Activated naive CD4-positive, alpha-beta T cell treated with anti-CD3 and anti-CD28 coated beads, Interleukin-2, amount 50 U/mL, for 24 hours (primary cell): ENCODE measurements at regions not wholly inside any gene's neighbourhood (a gene's known extent, or its start where the extent isn't known, plus 50 kb on each side); places are given as distances from the start of the nearest gene placed in this dataset.

ENCODE experiments used
- H3K27ac Mint-ChIP-seq: one replicate; pipeline ENCODE4 v1.8.0; 2021; ENCODE audit warnings: mild to moderate bottlenecking, mixed read lengths
- H3K27me3 Mint-ChIP-seq: one replicate; pipeline ENCODE4 v1.8.0; 2021; ENCODE audit warnings: mixed read lengths
- H3K36me3 Mint-ChIP-seq: one replicate; pipeline ENCODE4 v1.8.0; 2021; ENCODE audit warnings: mixed read lengths
- H3K4me1 Mint-ChIP-seq: one replicate; pipeline ENCODE4 v1.8.0; 2021; ENCODE audit warnings: mixed read lengths
- H3K4me3 Mint-ChIP-seq: one replicate; pipeline ENCODE4 v1.8.0; 2021; ENCODE audit warnings: mild to moderate bottlenecking, mixed read lengths
- H3K9me3 Mint-ChIP-seq: one replicate; pipeline ENCODE4 v1.8.0; 2021; ENCODE audit warnings: mixed read lengths

DNA sequence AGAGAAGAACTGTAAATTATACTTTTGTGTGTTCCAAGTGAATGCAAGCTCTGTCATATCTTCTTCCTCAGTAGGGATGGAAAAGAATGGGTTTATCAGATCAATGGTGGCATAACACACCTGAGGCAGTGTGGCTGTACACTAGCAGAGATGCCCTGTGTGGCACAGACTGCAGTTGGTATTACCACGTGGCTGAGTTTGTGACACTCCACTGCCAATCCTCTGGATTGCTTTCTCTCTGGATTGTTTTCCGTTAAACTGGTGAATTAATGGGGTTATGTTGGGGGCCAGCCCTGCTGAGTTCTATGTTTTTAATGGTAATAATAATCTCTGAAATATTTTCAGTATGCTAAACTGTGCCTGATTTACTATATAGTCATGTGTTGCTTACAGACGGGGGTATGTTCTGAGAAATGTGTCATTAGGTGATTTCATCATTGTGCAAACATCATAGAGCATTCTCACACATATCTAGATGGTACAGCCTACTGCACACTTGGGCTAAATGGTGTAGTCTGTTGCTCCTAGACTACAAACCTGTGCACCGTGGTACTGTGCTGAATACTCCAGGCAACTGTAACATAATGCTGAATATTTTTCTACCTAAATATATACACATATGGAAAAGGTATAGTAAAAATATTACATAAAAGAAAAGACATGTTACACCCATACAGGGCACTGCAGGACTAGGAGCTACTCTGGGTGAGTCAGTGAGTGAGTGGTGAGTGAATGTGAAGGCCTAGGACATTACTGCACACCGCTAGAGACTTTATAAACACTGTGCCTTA lies 84.7 kb upstream of the ST6GAL2 start:
- Mint-ChIP-seq H3K4me1 (no peaks in the 10 kb centered on the region), H3K4me3 (no peak overlapping the region), H3K27me3 (no peaks in the 10 kb centered on the region), H3K27ac (no peak overlapping the region), H3K9me3 (peaks cover 5% of the 10 kb centered on the region), H3K36me3 (no peaks in the 10 kb centered on the region)

DNA sequence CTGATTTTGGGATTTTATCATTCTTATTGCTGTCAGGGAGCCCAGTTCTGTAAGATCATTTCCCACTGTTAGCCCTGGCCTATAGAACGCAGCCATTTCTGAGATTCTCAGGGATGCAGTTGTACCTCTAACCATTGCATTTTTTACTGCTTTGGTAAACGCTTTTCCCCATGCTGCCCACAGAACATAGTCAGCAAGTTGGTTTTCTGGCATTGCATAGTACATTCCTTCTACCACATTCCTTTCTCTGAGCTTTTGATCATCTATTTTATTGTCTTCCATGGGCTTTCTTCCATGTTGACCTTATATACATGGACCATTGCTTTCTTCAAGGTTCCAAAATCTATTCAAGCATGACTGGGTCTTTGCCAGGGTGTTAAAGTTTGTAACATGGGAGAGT lies 86.8 kb upstream of the ST6GAL2 start:
- Mint-ChIP-seq H3K4me3 (no peak overlapping the region), H3K36me3 (no peaks in the 10 kb centered on the region), H3K9me3 (peaks cover 5% of the 10 kb centered on the region), H3K27ac (no peak overlapping the region), H3K27me3 (no peaks in the 10 kb centered on the region), H3K4me1 (no peaks in the 10 kb centered on the region)

DNA sequence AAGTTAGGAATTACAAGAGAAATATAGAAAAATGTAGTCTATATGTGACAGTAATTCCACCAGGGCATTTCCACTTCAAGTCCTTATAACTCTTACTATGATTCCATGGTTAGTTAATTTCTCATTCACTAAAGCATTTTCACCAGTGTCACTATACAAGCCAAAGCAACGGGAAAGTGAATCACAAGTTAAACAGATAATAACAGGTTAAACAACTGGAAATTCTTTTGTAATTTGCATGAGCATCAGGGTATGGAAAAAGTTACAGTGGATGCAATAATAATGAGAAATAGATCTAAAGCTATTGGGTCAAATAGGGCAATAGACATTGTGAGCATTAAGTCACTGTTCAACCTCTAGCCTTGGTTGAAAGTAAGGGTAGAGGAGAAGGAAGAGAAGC lies 88.9 kb upstream of the ST6GAL2 start:
- Mint-ChIP-seq H3K9me3 (peaks cover 3% of the 10 kb centered on the region), H3K4me1 (no peaks in the 10 kb centered on the region), H3K4me3 (no peak overlapping the region), H3K27me3 (no peaks in the 10 kb centered on the region), H3K36me3 (no peaks in the 10 kb centered on the region), H3K27ac (no peak overlapping the region)

DNA sequence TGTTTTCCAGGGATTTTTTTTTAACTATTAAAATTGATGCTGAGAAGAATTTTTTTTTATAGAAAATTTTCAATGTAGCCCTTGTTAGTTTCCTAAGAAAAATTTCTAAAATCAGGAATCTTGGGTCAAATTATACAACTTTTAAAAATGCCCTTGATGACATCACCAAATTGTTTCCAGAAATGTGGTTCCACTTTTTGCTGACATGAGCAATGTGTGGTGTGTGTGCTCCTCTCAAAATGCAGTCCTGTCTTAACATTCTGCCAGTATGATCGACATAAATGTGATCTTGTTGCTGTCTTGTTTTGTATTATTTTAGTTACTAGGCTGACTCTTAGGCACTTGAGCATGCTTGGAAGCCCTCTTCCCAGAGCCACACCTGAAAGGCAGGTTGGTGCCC lies 89.7 kb upstream of the ST6GAL2 start:
- H3K27me3 Mint-ChIP-seq = no peaks in the 10 kb centered on the region
- H3K9me3 Mint-ChIP-seq = no peaks in the 10 kb centered on the region

DNA sequence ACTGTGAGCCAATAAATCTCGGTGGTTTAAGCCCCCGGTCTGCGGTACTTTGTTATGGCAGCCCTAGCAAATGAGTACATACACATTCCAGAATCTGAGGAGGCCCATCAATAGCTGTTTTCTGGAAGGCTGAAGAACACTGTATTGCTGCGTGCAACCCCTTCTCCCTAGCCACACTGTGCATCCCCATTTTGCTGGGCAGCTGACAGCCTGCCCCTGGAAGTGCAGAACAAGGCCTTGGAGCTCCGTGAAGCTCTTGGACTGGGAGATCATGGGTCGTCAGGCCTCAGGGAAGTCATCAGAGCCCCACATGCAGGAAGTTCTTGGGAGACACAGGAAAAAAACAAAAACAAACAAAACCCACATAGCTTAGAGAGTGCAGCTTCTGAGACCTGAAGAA lies 90.6 kb upstream of the ST6GAL2 start:
- H3K4me1 Mint-ChIP-seq = no peaks in the 10 kb centered on the region
- H3K27ac Mint-ChIP-seq = no peak overlapping the region
- H3K4me3 Mint-ChIP-seq = no peak overlapping the region
- H3K36me3 Mint-ChIP-seq = no peaks in the 10 kb centered on the region
- no peaks in the 10 kb centered on the region for H3K27me3 Mint-ChIP-seq
- no peaks in the 10 kb centered on the region for H3K9me3 Mint-ChIP-seq

More for the DNA sequence above, 89.7 kb upstream of the ST6GAL2 start:
- Mint-ChIP-seq H3K36me3 (no peaks in the 10 kb centered on the region), H3K4me3 (no peak overlapping the region), H3K4me1 (no peaks in the 10 kb centered on the region), H3K27ac (no peak overlapping the region)

DNA sequence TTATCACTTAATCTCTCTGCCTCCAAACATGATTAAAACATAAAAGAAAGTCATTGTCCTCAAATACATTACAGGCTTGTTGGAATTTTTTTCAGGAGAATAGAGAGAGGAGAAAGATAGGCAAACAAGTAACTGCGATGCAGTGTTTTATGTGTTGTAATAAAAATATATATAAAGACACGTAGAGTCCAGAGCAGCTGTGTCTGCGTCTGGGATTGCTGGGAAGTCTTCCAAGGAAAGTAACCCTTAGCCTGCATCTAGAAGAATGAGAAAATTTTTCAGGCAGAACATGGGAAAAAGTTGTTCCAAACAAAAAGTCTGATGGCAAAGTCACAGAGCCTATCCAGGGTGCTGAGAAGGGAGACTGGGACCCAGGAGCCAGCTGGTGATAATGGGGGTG lies 91.8 kb upstream of the ST6GAL2 start:
- Mint-ChIP-seq H3K27ac (no peak overlapping the region), H3K4me3 (no peak overlapping the region), H3K36me3 (no peaks in the 10 kb centered on the region), H3K9me3 (no peaks in the 10 kb centered on the region), H3K4me1 (no peaks in the 10 kb centered on the region), H3K27me3 (no peaks in the 10 kb centered on the region)

DNA sequence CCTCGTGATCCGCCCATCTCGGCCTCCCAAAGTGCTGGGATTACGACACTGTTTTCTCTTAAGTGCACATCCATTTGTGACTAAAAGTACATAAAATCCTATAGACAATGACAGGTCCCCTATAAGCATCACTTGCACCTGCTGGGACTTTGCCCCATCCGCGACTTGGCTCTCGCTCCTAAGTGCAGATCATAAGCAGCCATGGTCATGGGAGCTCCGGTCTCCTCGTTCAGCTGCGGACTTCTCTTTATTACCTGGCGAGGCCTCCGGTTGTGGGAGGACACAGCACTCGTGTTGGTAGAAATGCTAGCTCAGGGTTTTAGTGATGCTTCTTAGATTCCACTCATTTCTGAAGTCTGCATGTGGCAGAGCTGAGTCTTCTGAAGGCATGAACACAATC lies 92.7 kb upstream of the ST6GAL2 start:
- Mint-ChIP-seq H3K4me1 (no peaks in the 10 kb centered on the region), H3K27ac (no peak overlapping the region), H3K9me3 (no peaks in the 10 kb centered on the region), H3K27me3 (no peaks in the 10 kb centered on the region), H3K36me3 (no peaks in the 10 kb centered on the region), H3K4me3 (no peak overlapping the region)

DNA sequence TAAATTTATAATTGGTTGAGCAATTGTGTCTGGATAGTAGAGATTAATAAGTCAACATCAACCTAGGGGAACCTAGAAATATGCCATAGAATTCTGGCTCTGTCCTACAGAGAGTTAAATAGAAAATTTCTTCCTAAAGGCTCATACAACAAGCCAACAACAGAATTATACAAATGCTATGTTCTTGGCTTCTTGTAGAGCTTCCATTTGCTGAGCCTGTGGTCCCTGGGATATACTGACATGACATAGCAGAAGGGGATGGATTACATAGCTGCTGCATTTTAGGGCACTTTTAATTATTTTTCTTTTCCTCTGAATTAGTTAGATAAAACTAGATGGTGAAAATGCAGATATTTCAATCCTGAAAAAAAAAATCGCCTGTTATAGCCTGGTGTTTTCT lies 95.5 kb upstream of the ST6GAL2 start:
- Mint-ChIP-seq H3K4me1 (no peaks in the 10 kb centered on the region), H3K36me3 (no peaks in the 10 kb centered on the region), H3K9me3 (no peaks in the 10 kb centered on the region), H3K27ac (no peak overlapping the region), H3K4me3 (no peak overlapping the region), H3K27me3 (peaks cover 1% of the 10 kb centered on the region)

DNA sequence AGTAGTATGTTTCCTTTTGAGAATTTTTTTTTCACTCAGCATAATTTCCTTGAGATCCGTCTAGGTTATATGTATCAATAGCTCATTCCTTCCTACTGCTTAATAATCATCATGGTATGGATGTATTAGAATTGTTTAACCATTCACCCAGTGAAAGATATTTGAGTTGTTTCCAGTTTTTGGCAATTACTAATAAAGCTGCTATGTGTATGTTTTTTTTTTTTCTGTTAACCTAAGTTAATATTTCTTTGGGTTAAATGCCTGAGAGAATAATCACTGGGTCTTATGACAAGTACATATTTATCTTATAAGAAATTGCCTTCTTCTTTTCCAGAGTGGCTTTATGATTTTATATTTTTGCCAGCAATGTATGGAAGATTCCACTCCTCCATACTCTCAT lies 96.4 kb upstream of the ST6GAL2 start:
- Mint-ChIP-seq H3K4me1 (no peaks in the 10 kb centered on the region), H3K9me3 (peaks cover 5% of the 10 kb centered on the region), H3K27me3 (peaks cover 3% of the 10 kb centered on the region), H3K36me3 (no peaks in the 10 kb centered on the region), H3K27ac (no peak overlapping the region), H3K4me3 (no peak overlapping the region)

DNA sequence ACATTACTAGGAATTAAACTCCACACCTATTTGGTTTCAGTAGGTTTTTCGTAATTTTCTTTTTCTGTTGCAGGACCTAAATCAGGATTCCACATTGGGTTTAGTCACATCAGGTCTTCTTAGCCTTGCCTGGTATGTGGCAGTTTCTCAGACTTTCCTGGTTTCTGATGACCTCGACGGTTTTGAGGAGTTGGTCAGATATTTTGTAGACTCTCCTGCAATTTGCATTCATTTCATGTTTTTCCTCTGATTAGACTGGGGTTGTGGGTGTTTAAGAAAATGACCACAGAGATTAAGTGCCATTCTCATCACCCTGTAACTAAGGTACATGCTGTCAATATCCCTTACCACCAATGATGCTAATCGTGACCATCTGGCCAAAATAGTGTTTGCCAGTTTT lies 97.3 kb upstream of the ST6GAL2 start:
- no peaks in the 10 kb centered on the region for H3K36me3 Mint-ChIP-seq
- H3K4me1 Mint-ChIP-seq = no peaks in the 10 kb centered on the region
- H3K4me3 Mint-ChIP-seq = no peak overlapping the region
- peaks cover 3% of the 10 kb centered on the region for H3K27me3 Mint-ChIP-seq
- H3K27ac Mint-ChIP-seq = no peak overlapping the region
- peaks cover 5% of the 10 kb centered on the region for H3K9me3 Mint-ChIP-seq

DNA sequence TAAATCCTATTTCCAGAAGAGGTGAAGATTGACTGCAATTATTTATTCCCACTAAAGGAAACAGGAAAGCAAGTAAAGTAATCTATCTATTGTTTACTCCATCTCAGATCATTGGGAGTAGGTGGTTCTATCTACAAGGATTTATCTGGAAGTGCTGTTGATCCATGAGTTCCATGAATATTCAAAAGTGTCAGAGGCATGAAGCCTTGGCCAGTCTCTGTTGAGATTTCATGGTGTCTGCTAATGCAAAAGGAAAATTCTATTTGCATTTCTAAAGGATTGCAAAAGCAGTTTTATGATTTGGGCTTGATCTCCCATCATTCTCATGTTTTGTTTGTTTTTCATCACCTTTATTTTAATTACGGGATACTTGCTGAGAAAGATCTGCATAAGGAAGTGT lies 102.4 kb upstream of the ST6GAL2 start:
- Mint-ChIP-seq H3K27ac (no peak overlapping the region), H3K36me3 (no peaks in the 10 kb centered on the region), H3K9me3 (peaks cover 5% of the 10 kb centered on the region), H3K4me1 (no peaks in the 10 kb centered on the region), H3K27me3 (peaks cover 3% of the 10 kb centered on the region), H3K4me3 (no peak overlapping the region)

DNA sequence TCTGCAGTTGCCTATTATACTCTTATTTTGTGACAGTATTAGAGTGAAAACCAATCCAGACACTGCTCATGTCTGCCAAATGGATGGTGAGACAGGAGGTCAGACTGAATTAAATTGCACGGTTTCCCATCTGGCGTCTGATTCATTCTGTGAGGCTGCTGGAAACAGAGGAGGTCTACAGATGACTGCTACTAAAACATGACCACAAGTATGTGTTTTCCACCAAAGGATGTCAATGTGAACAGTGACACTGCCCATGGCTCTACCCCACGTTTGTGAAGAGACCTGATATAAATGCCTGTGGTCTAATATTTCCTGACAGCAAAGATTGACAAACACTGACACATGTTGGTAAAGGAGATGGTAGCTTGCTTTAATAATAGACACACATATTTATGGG lies 104.3 kb upstream of the ST6GAL2 start:
- peaks cover 2% of the 10 kb centered on the region for H3K27me3 Mint-ChIP-seq
- H3K9me3 Mint-ChIP-seq = peaks cover 5% of the 10 kb centered on the region
- no peaks in the 10 kb centered on the region for H3K4me1 Mint-ChIP-seq
- H3K4me3 Mint-ChIP-seq = no peak overlapping the region
- H3K27ac Mint-ChIP-seq = no peak overlapping the region
- no peaks in the 10 kb centered on the region for H3K36me3 Mint-ChIP-seq

DNA sequence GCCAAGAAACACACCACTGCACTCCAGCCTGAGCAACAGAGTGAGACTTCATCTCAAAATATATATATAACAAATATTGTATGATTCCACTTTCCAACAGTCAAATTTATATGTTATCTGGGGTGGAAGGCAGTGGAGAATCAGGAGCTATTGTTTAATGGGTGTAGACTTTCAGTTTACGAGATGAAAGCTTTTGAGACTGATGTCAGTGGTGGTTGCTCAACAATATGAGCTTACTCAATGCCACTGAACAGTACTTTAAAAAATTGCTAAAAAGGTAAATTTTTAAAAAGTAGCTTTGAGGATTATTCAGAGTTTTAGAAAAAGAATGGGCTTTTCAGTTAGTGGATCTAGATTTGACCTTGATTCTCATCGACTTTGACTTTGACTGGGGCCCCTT lies 105.9 kb upstream of the ST6GAL2 start:
- no peaks in the 10 kb centered on the region for H3K36me3 Mint-ChIP-seq
- H3K27me3 Mint-ChIP-seq = peaks cover 2% of the 10 kb centered on the region
- H3K9me3 Mint-ChIP-seq = peaks cover 2% of the 10 kb centered on the region
- H3K4me1 Mint-ChIP-seq = no peaks in the 10 kb centered on the region
- H3K27ac Mint-ChIP-seq = no peak overlapping the region
- no peak overlapping the region for H3K4me3 Mint-ChIP-seq

DNA sequence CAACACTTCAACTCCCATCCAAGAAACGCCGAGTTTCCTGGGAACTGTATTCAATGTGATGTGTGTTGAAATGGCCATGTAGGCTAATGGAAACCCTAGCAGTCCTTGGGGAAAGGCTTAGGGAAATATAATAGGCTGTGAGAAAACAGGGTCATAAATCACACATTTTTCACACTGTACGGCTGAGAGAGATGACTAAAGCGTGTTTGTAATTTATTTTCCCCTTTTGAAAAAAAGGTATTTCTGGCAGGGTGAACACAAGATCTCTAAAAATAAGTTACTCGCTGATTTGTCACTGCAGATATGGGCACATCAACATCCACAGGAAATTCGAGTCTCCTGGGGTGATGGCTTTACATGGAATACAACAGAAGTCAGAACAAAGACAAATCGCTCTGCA lies 109.6 kb upstream of the ST6GAL2 start:
- Mint-ChIP-seq H3K36me3 (no peaks in the 10 kb centered on the region), H3K4me1 (no peaks in the 10 kb centered on the region)

DNA sequence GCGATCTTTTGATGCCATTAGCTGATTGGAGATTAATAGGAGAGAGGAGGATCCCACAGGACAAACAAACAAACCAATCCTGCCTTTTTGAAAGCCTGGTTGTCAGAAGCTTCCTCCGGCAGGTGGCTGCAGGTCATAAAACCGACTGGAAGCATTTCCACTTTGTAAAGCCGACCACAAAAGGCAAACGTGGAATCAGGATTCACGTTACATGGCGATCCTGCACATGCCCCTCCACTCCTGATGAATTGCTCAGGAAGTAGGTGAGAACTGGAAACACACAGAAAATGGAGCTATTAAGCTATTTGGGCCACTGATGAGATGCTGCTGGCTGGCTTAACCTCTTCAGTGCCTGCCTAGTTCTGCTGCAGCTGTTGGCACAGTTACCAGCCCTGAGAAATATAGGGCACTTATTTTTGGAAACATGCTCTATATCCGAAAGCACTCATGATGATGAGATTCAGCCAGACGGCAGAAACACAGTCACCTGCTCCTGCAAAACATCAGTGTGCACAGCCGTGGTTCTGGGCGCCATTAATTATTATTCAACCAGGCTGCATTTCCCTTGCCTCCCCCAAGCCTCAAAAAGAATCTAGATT lies 110.3 kb upstream of the ST6GAL2 start:
- Mint-ChIP-seq H3K9me3 (no peaks in the 10 kb centered on the region), H3K27ac (no peak overlapping the region), H3K36me3 (no peaks in the 10 kb centered on the region), H3K4me1 (no peaks in the 10 kb centered on the region), H3K4me3 (no peak overlapping the region), H3K27me3 (peaks cover 2% of the 10 kb centered on the region)

More for the DNA sequence above, 109.6 kb upstream of the ST6GAL2 start:
- H3K4me3 Mint-ChIP-seq = no peak overlapping the region
- H3K9me3 Mint-ChIP-seq = no peaks in the 10 kb centered on the region
- H3K27me3 Mint-ChIP-seq = peaks cover 2% of the 10 kb centered on the region
- no peak overlapping the region for H3K27ac Mint-ChIP-seq

DNA sequence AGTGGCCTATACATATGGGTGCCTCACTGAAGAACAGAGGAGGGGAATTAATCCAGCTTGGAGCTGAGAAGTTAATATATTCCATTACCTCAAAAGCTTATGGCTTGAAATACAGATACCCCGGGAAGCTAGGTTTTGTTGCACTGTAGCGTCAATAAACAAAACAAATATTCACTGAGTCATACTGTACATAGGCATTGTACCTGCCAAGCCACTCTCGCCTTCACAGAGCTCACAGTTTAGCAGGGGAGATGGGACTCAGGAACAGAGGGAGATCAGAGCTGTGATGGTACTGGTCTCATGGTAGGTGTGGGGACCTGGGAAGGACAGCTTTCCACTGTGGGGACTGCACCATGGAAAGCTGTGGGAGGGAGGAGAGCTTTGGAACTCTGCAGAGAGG lies 111.2 kb upstream of the ST6GAL2 start:
- Mint-ChIP-seq H3K27me3 (peaks cover 2% of the 10 kb centered on the region), H3K9me3 (no peaks in the 10 kb centered on the region), H3K4me3 (no peak overlapping the region), H3K27ac (no peak overlapping the region), H3K36me3 (no peaks in the 10 kb centered on the region), H3K4me1 (no peaks in the 10 kb centered on the region)

DNA sequence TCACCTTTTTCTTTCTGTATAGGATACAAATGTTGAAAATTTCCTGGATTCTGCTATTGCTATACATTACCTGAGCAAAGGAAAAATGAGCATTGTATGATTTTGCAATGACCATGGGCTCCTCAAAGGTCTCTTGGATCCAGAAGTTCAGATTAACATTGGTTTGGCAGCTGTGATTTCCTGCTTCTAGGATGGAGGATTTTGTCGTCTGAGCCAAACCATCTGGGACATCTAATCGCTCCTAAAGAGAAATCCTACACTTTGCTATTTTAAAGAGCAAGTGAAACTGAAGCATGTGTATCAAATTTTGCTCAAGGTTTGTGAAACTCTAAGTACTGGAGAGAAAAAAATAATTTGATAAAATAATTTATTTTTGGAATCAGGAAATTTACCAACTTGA lies 115.1 kb upstream of the ST6GAL2 start:
- Mint-ChIP-seq H3K27ac (no peak overlapping the region), H3K4me1 (no peaks in the 10 kb centered on the region), H3K27me3 (peaks cover under 1% of the 10 kb centered on the region), H3K9me3 (no peaks in the 10 kb centered on the region), H3K36me3 (no peaks in the 10 kb centered on the region), H3K4me3 (no peak overlapping the region)
